GM21390 (cell line): ENCODE measurements at regions not wholly inside any gene's neighbourhood (a gene's known extent, or its start where the extent isn't known, plus 50 kb on each side); places are given as distances from the start of the nearest gene placed in this dataset.

ENCODE experiments used
- ATAC-seq: cut with Tn5 transposase; IDR thresholded peaks from one replicate; pipeline ENCODE4 v1.9.1; 2021; ENCODE audit not compliant: unreplicated experiment

GRCh38 chr6:133748628-133749027, 140.3 kb upstream of the TCF21 start:
- ATAC-seq: no peak

GRCh38 chr6:133749427-133749826, 139.5 kb upstream of the TCF21 start:
- ATAC-seq: no peak

GRCh38 chr6:133752129-133752528, 136.8 kb upstream of the TCF21 start:
- ATAC-seq: no peak

GRCh38 chr6:133753756-133754155, 135.2 kb upstream of the TCF21 start:
- ATAC-seq: no peak

- ATAC-seq: no peak
These were observed 134.6 kb upstream of the TCF21 start for GRCh38 chr6:133754298-133754697.

GRCh38 chr6:133756078-133756695, 132.7 kb upstream of the TCF21 start:
- no peak for ATAC-seq

GRCh38 chr6:133757335-133757734, 131.6 kb upstream of the TCF21 start:
- no peak for ATAC-seq

GRCh38 chr6:133758815-133759335, 130.0 kb upstream of the TCF21 start:
- no peak for ATAC-seq

- ATAC-seq: no peak
These were observed 129.4 kb upstream of the TCF21 start for GRCh38 chr6:133759524-133759923.

- ATAC-seq: no peak
These were observed 127.2 kb upstream of the TCF21 start for GRCh38 chr6:133761706-133762105.

- ATAC-seq: no peak
These were observed 124.7 kb upstream of the TCF21 start for GRCh38 chr6:133764008-133764753.

- ATAC-seq: no peak
These were observed 124.1 kb upstream of the TCF21 start for GRCh38 chr6:133764754-133765208.

GRCh38 chr6:133767357-133767970, 121.4 kb upstream of the TCF21 start:
- no peak for ATAC-seq

GRCh38 chr6:133768656-133769295, 120.1 kb upstream of the TCF21 start:
- ATAC-seq: no peak

- no peak for ATAC-seq
These were observed 119.5 kb upstream of the TCF21 start for GRCh38 chr6:133769463-133769862.

GRCh38 chr6:133772567-133772966, 116.3 kb upstream of the TCF21 start:
- no peak for ATAC-seq

GRCh38 chr6:133773776-133774175, 115.1 kb upstream of the TCF21 start:
- no peak for ATAC-seq

- no peak for ATAC-seq
These were observed 114.6 kb upstream of the TCF21 start for GRCh38 chr6:133774356-133774755.

GRCh38 chr6:133778414-133779130, 110.3 kb upstream of the TCF21 start:
- ATAC-seq: no peak

GRCh38 chr6:133779916-133780695, 108.8 kb upstream of the TCF21 start:
- ATAC-seq: no peak
